Activated CD4-positive, alpha-beta T cell treated with anti-CD3 and anti-CD28 coated beads, Interleukin-2, Interleukin-4, amounts not matched to agents 100 ng/mL and 50 ng/mL, durations not matched to agents 16 hours and 8 hours (primary cell): ENCODE measurements at regions not wholly inside any gene's neighbourhood (a gene's known extent, or its start where the extent isn't known, plus 50 kb on each side); places are given as distances from the start of the nearest gene placed in this dataset.

Source experiments
- DNase-seq: peaks from one replicate; pipeline ENCODE4 v3.0.0-alpha.2; 2020; ENCODE audit warnings: low spot score

DNA sequence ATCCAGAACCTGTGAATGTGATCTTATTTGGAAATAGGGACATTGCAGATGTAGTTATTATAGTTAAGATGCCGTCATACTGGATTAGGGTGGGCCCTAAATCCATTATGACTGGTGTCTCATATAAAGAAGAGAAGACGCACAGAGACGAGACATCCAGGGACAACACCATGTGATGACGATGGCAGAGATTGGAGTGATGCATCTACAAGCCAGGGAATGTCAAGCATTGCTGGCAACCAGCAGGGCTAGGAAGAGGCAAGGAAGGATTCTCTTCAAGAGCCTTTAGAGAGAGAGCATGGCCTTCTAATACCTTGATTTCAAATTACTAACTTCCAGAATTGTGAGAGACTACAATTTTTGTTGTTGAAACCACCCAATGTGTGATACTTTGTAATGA is 345.8 kb downstream of the PTEN start:
- no peak for DNase-seq

DNA sequence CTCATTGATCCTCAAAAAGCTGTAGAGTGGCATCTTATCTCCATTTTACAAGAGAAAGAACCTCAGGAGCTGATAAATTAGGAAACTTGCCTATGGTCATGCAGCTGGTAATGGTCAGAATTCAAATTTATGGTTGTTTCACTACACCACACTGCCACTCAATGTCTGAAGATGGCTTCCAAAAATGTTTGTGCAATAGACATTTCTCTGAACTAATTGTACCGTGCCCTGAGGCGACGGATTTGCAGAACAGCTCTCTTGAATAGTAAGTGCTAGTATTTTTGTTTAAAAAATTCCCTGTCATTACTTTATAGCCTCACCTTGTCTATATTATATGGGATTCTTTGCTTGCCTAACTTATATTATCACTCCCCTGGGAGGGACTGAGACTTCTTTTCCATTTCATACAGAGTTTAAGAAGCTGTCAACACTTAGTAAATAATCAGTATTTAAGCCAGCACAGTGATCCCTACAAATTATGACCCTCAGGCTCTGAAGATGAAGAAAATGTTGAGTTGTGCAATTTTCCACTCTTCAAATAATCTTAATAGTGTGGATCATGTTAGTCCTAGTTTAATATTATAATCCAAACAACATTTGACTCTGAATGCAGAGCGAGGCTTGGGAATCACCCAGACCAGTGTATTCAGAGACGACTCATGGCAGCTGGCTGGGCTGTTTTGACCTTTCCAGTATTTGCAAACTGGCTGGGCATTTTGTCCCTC is 346.6 kb downstream of the PTEN start:
- DNase-seq = no peak

DNA sequence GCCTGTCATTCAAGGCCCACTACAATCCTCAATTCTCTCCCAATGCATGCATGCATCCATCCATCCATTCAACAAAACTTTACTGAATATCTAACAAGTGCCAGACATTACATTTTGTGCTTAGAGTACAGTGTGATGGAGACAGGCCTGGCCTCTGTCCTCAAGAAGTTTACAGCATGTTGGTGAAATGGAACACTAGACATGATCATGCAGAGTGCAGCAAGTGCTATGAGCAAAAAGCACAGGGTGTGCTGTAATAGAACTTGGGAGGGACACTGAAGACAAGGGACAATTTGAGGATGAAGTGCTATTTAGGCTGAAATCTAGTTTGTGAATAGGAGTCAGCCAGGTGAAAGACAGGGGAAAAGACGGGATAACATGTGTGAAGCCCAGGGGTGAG is 347.8 kb downstream of the PTEN start:
- no peak for DNase-seq

DNA sequence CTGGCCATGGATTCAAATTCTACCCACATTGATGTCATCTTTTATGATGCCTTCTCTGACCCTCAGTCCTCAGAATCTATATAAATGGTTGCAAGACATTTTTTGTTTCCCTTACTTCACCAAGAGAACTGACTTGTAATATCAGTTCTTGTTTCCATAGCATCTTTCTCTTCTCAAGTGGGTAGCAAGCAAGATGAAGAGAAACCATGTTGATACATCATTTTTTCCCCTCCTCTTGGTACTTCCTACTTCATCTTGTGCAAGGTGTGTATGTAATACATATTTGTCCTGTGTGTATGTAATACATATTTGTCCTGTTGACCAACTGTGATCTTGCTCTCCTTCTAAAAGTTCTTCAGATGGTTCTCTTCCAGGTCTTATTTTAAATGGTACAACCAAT is 348.6 kb downstream of the PTEN start:
- no peak for DNase-seq

DNA sequence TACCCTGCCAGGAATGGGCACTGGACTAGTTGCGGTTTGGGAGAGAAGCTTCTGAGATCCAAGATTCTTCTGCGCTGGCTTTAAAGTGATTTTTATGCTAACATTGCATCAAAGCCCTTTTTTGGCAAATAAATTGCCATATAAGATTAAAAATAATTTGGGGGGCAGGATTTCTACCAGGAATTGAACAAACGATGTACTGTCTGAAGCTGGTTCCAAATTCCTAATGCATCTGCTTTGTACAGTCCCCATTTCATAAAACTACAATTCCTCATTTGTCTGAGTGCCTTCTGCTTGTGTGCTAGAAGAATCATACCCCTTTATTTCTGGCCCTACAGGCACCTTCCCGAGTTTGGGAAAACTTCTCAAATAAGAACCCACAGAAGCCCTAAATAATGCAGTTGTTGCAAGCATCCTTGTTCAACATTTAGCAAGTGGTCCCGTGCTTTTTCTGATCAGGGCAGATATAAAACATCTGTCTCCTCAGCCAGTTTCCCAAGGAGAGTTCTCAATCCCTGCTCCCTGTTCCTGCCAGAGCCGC is 349.7 kb downstream of the PTEN start:
- DNase-seq = no peak

DNA sequence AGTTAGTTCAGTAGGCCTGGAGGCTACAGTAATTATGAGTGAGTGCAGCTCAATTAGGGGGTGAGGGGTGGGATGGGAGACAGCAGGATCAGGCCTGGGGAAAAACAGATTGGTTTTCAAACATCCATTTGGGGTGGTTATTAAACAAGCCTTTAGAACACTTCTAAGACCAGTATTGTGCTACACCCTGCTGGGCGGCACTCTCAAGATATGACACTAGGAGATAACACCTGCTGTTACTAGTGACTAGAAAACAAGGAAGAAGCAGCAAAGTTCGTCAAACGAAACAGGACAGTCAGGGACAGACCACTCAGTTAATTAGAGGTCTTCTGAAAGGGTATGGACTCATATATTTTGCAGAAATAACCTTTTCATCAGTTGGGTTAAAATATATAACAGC is 353.6 kb downstream of the PTEN start:
- DNase-seq = no peak

DNA sequence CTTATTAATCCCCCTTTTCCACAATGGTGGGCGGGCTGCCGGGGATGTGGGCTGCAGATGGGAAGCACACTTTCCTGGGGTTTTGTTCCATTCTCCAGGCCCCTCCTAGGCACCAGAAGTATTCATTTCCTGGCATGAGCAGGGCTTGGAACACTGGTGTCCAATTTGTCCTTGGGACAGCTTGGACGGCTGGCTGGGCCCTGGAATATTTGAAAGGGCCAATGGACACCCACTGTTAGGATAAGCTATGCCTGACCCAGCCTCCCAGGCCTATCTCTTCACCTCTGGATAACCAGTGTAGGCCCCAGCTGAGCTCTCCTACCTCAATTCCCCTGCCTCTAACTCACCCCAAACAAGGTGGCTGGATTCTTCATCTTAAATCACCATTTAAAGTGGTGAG is 354.9 kb downstream of the PTEN start:
- no peak for DNase-seq

DNA sequence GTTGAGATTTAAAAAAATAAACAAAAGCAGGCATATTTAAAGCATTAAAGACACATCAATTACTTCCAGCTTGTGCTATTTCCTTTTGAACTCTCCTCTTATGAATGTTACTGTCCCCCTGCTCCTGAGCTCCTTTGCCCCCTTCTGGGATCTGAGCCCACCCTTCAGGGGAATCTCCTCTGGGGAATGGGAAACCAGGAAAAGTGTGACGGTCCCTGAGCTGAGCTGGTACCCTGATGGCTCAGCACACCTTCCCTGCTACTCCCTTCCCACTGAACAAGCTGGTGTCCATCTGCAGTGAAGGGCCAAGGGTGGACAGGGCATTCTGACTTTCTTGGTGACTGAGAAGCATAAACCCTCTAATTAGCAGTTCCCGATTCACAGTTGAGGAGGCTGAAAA is 356.3 kb downstream of the PTEN start:
- DNase-seq = no peak

DNA sequence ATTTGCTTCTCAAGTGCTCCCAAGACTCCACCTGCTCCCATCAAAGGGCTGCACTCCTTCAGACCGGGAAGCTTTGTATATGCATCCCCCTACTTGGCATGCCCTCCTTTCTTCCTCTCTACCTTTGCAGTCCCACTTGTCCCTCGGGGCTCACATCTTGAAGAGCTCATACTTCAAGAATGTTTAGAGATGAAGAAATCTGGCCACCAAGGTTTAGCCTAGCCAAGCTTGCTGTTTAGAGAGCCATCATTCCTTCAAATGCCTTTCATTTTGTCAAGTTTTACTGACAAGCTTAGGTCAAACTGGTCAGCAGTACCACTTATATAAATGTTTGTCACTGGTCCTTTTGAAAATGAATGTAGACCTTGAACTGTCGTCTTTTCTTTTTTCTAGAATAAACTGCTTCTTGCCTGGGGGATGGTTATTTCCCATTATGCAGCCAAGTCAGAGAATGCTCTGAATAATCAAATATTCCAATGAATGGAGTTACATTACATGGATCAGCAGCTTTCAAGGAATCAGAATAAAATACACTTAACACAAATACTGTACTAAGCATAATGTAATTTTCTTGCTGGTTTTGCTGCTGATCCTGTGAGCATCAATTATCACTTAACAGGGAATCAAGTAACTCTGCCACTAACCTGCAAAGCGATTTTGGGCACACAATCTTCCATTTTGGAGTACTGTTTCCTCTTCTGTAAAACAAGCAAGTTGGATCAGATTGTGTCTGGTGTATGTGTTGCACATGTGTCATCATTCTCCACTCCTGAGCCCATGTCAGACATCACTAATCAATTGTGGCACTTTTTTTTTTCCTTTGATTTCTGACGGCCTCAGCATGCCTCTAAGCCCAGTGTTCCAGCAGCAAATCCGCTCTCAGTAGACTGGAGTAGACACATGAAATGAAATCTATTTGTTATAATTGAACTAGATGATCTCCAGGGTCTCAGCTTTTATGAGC is 357.9 kb downstream of the PTEN start:
- DNase-seq = no peak

DNA sequence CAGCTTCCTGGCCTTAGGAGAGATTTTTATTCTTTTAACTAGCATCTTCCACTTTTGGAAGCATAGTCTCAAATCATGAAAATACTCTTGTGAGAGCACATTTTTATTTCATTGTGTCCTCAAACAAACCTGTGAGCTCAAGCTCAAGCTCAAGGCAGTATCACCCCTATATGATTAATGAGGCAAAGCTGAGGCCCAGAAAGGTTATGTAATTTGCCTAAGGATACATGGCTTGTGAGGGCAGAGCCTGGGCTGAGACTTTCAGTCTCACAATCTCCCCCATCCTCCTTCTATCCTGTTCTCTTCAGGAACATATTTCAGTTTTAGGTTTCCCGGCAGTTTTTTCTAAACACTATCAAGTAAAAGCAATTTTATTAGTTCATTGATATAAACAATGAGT is 359.5 kb downstream of the PTEN start:
- no peak for DNase-seq
